CD4-positive, alpha-beta T cell treated with Interleukin-1 beta for 1 hour (primary cell): ENCODE measurements at regions not wholly inside any gene's neighbourhood (a gene's known extent, or its start where the extent isn't known, plus 50 kb on each side); places are given as distances from the start of the nearest gene placed in this dataset.

ENCODE experiments used
- DNase-seq, 2 donors: peaks; one replicate each; pipeline ENCODE4 v3.0.0-alpha.2; 2020 to 2022

DNA sequence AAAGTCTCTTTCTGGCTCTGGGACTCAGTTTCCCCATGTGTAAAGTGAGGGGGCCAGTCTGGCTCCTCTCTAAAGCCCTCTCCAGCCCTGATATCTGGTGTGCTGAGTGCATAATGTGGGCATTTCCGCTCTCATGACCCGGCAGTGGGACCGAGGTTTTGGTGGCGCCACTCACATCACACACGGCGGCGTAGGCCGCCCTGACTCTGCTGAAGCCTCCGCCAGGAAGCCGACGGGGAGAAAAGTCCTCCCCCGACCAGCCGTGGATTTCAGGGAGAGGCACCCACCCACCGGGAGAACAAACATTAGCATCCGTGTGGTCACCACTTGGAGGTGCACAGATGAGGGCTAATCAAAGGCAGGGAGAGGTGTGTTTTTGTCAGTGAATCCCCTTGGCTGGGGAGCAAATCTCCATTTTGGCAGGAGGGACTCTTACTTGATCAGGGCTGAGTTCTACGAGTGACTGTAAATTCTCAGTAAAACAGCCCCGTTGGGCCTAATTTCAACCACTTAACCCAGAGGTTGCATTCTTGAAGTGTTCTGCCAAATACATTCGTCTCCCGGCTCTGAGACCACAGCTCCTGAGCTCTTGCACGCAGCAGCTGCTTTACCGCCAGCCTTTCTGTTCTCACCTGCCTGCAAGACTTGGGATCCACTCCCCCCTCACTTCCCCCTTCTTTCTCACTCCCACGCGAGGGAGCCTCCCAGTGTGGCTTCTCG is 118.2 kb downstream of the FOXD2 start:
- no peak for DNase-seq

- no peak for DNase-seq
These were observed 119.2 kb downstream of the FOXD2 start for GRCh38 chr1:47557066-47557465.

- no peak for DNase-seq
These were observed 121.1 kb downstream of the FOXD2 start for GRCh38 chr1:47558601-47559593.

DNA sequence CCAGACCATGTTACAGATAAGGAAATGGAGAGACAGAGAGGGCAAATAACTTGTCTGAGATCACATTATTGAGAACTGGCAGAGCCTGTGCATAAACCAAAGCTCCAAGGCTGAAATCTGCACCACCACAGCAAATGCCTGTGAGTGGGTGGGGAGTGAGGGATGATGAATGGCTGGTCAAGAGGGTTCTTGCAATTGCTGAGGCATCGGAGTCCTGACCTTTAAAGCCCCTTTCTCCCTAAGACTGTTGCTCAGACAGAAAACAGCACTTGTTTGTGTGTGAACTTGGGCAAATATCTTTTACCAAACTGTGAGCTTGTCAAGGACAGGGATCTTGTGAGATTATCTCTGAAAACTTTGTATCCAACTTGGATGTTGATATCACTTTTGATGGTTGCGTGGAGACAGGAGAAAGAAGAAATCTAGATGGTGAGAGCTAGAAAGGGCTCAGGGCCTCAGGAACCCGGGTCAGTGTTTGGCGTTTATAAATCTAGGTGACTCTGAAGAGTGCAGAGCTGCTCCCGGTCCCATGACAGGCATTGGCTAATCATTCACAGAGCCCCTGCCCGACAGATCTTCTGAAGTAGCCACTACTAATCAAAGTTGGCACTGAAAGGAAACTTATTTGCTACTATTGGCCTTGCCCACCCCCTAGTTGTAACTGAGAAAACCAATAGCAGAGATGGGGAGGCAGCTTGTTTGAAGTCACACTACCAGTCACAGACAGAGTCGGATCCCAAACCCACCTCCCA is 122.3 kb downstream of the FOXD2 start:
- no peak for DNase-seq

GRCh38 chr1:47561523-47562007 is 123.7 kb downstream of the FOXD2 start:
- DNase-seq: no peak

DNA sequence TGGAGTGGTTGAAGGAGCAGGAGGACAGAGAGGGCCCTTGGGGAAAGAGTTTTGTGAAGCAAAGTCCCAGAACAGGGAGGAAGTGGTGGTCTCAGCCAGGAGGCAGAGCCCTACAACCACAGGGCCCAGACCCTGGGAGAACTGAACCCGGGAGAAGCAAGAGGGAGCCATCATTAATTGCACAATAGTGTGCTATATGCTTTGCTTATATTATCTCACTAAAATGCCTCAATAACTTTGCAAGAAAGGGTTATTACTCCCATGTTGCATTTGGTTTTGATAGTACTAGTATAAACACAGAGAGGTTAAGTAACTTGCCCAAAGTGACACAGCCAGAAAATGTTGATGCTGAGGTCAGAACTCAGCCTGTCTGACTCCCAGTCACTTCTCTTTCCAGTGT is 124.3 kb downstream of the FOXD2 start:
- no peak for DNase-seq

GRCh38 chr1:47562799-47563198 is 125.0 kb downstream of the FOXD2 start:
- no peak for DNase-seq

DNA sequence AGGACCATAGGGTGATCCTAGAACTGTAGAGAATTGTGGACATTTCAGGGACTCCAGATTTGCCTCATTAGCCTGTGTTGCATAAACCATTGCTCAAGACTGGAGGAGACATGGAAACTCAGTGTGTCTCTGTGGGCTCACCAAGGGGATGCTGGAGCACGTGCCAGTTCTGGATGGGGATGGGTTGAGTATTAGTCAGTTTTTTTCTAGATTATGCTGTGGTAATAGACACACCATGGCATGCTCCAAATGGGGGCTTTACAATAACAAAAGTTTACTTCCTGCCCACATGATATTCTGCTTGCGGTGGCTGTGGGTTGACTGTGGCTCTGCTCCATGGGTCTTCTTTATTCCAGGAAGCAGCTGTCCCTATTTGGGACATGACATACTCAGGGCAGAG is 125.4 kb downstream of the FOXD2 start:
- DNase-seq: no peak

DNA sequence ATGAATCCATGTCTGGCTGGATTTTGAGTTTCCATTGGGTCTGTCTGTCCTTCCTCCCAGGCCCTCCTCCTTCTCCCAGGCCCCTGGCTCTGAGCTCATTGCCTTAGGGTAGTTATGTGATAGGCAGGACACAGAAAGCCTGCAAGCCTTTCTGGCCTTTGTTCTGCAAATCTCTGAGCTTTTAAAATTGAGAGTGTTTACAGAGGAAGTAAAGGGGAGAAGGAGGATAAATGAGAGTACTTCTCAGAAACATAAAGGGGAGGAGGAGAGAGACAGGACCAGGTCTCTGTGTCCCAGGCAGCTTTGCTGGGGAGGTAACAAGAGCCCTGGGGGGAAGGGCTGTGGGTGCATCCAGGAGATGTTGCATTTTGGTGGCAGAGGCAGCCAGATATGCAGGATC is 126.7 kb downstream of the FOXD2 start:
- no peak for DNase-seq

GRCh38 chr1:47565092-47565491 is 127.2 kb downstream of the FOXD2 start:
- DNase-seq: no peak

DNA sequence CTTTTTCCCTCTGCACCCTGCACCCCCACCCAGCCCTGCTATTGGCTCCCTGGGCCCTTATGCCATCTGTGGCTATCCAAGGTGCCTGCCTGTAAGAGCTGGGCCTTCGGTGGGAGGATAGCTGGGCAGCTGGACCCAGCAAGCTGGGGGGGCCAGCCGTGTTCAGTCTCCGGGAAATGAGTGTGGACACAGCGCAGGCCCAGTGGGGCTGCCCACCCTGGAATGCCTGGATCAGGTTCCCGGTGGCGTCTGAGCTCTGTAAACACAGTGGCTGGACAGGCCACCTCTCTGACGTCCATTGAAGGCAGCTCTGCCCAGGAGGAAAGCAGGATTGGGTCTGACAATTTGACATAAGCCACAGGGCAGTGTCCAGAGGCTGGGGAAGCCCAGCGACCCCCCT is 127.8 kb downstream of the FOXD2 start:
- DNase-seq: no peak

- no peak for DNase-seq
These were observed 130.9 kb downstream of the FOXD2 start for GRCh38 chr1:47568763-47569162.

DNA sequence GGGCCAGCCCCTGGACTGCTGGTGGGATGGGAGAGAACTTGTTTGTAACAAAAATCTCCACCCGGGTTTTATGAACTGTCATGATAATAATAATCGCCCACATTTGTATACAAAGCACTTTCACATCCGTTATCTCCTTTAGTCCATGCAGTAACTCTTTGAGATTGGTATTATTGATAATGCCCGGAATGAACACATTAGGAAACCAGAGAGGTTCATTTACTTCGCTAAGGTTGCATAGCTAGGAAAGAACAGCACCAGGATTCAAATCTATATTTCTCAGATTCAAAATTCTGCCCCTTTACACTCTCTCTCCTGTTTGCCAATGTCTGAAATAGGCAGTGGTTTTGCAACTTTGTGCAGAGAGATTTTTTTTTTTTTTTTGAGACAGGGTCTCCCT is 131.4 kb downstream of the FOXD2 start:
- DNase-seq: no peak

- no peak for DNase-seq
These were observed 132.0 kb downstream of the FOXD2 start for GRCh38 chr1:47569681-47570470.

GRCh38 chr1:47571161-47571560 is 133.3 kb downstream of the FOXD2 start:
- DNase-seq: no peak

DNA sequence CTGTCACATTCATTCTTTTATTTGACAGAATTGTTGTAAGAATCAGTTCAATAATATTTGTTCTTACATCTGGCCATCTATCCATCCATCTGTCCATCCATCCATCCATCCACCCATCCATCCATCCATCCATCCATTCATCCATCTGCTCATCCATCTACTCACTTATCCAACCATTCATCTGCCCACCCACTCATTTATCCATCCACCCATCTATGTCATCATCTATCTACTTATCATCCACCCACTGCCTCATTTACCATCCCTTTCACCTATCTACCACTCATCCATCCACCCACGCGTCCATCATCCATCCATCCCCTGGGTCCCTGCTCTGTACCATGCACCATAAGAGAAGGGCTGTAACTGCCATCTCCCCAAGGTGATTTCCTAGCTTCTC is 134.1 kb downstream of the FOXD2 start:
- no peak for DNase-seq

DNA sequence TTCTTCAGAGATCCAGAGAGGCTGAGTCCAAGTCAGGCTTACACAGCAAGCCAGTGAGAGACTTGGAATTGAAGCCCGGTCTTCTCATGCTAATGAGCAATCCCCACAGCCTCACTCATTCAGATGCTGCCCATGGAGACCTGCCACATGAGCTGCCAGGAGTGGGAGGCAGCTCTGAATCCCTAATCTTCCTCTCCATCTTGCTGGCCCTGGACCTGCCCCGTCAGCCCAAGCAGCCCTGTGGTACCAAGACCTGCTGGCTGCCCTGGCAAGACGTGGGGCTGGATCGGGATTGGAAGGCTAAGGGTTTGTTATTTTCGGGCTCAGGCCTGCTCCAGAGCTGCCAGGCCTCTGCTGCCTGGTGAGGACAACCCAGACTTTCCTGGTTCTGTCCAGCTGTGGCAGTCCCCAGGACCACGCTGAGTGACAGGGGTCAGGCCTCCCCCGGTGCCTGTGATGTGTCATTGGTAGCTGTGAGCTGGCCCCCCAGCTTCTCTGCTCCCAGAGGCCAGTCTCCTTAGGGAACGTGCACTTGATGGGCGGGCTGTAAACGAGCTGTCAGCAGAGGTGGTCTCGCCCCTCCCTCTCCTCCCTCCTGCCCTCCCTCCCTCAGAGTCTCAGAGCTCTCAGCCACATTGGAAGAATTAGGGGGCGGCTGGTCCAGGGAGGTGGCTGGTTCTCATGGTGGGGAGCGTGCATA is 135.0 kb downstream of the FOXD2 start:
- DNase-seq: no peak

GRCh38 chr1:47574451-47575165 is 136.8 kb downstream of the FOXD2 start:
- DNase-seq: no peak

DNA sequence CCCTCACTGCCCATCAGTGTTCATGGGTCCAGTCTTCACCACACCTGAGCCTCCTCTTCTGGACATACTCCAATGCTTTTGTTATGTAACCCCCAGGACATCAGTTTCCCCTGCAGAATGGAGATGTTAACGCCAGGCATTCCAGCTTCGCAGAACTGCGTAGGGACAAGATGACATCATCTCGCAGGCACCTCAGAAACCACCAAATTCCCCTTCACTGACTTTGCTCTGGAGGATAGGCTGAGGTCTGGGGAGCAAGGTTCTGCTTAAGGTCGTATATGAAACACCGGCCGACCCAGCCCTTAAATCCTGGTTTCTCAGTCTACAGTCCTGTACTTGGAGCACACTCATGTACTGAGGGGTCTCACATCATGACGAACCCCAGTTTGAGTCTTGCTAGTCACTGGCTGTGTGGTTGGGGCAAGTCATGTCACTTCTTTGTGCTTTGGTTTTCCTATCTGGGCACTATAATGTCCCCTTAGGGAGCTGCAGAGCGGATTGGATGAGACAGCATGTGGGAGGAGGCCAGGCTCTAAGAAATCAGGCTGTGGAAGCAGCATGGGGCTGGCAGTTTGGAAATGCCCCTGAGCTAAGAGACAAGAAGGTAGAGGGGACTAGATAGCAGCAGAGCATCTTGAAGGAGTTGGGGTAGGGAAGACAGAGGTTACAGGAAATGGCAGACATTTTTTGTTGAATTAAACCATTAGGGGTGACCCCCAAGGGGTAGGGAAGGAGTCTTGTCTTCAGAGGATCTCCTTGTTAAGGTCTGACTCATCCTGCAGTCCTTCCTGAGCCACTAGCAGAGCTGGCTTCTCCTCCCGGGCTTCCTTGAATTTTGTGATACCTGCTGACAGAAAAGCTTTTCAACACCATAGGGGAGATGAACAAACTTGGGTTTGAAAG is 138.3 kb downstream of the FOXD2 start:
- no peak for DNase-seq

DNA sequence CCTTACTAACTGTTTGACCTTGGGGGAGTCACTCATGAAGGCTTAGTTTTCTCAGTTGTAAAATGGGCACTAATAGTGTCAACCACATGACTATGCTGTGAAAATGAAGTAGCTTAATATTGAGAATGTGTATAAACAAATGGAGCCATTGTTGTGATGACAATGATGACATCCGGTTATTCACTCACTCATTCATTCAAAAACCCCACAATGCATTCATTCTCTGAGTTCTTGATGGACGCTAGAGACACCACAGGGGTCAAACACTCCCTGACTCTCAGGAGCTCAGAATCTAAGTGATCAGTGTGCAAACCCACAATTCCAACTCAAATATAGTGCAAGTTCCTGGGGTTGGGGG is 138.9 kb downstream of the FOXD2 start:
- no peak for DNase-seq
